Gastroesophageal sphincter (tissue), 4 donors: ENCODE measurements at regions not wholly inside any gene's neighbourhood (a gene's known extent, or its start where the extent isn't known, plus 50 kb on each side); places are given as distances from the start of the nearest gene placed in this dataset.

Experiments used
- ATAC-seq: fragments of 150-250 bp; one replicate; pipeline ENCODE4 v1.9.1; 2016; ENCODE audit warnings: mild to moderate bottlenecking, moderate library complexity
- H3K27ac ChIP-seq, 4 donors: fragments of 200-600 bp; sonication (generic) in 3 of 4; 1 replicate in 3 of 4; 2 replicates in 1 of 4; pipeline ENCODE4 v1.5.1; 2016 to 2019
- H3K27me3 ChIP-seq: fragments of 200-600 bp; sonication (generic); one replicate; pipeline ENCODE4 v1.5.1; 2019
- H3K36me3 ChIP-seq, 2 donors: fragments of 200-600 bp; sonication (generic); one replicate each; pipeline ENCODE4 v1.5.1; 2019; ENCODE audit warnings: control low read depth in 1 of 2
- H3K4me1 ChIP-seq, 3 donors: fragments of 200-600 bp; sonication (generic); 1 replicate in 2 of 3; 2 replicates in 1 of 3; pipeline ENCODE4 v1.5.1; 2016 to 2019; ENCODE audit warnings: control low read depth in 2 of 3
- H3K4me3 ChIP-seq, 2 donors: fragments of 200-600 bp; sonication (generic); one replicate each; pipeline ENCODE4 v1.5.1; 2019; ENCODE audit warnings: mild to moderate bottlenecking in 1 of 2, moderate library complexity in 1 of 2
- H3K9me3 ChIP-seq, 3 donors: fragments of 200-600 bp; sonication (generic); one replicate each; pipeline ENCODE4 v1.5.1; 2017 to 2019; ENCODE audit warnings: control low read depth in 2 of 3
- CTCF ChIP-seq, 4 experiments: fragments of 200-600 bp in 2 of 4; fragments of 450-650 bp in 2 of 4; sonication (generic) in 1 of 4; IDR thresholded peaks; one replicate each; pipeline ENCODE4 v1.5.1; 2017 to 2019; ENCODE audit warnings: antibody characterized with exemption in 4 of 4, mild to moderate bottlenecking in 2 of 4, moderate library complexity in 2 of 4
- EP300 ChIP-seq: sonication (generic); formaldehyde crosslinking; IDR thresholded peaks from one replicate; pipeline ENCODE4 v1.6.1; 2017; ENCODE audit warnings: antibody characterized with exemption, mild to moderate bottlenecking
- POLR2A ChIP-seq, 2 donors: fragments of 450-650 bp; IDR thresholded peaks; one replicate each; pipeline ENCODE4 v1.6.1; 2017; ENCODE audit warnings: antibody characterized with exemption in 2 of 2, mild to moderate bottlenecking in 2 of 2, moderate library complexity in 1 of 2
- POLR2AphosphoS5 ChIP-seq: sonication (generic); formaldehyde crosslinking; IDR thresholded peaks from one replicate; pipeline ENCODE4 v1.6.1; 2017; ENCODE audit warnings: antibody characterized with exemption
- WGBS, 2 donors: methylation state at CpG; one replicate each; pipeline ENCODE4 v1.1.5; 2018; ENCODE audit warnings: low coverage in 1 of 2; 5-methylcytosine and 5-hydroxymethylcytosine counted together

GRCh38 chr18:76584414-76585310, 89.6 kb upstream of the ZNF516 start:
- Histone ChIP-seq H3K27me3 (peaks cover 9% of the 10 kb centered on the region), H3K9me3 (no peaks in the 10 kb centered on the region), H3K36me3 (no peaks in the 10 kb centered on the region), H3K27ac (no peak overlapping the region), H3K4me3 (no peak overlapping the region), H3K4me1 (peaks cover 0 to 12% (median 0%) of the 10 kb centered on the region in 3 donors)
- WGBS, 2 donors: 77 to 78% methylated on average over 12 to 14 of the region's 18 CpGs
- ATAC-seq: no peak
- TF ChIP-seq POLR2AphosphoS5: no peak
- no peak for TF ChIP-seq POLR2A (IDR thresholded peaks at IDR 0.05)
- TF ChIP-seq CTCF (IDR thresholded peaks at IDR 0.05): no peak
- no peak for TF ChIP-seq EP300

GRCh38 chr18:76581261-76581660, 86.2 kb upstream of the ZNF516 start:
- Histone ChIP-seq H3K36me3 (no peaks in the 10 kb centered on the region), H3K4me1 (no peaks in the 10 kb centered on the region), H3K27ac (no peak overlapping the region), H3K4me3 (no peak overlapping the region), H3K9me3 (no peaks in the 10 kb centered on the region), H3K27me3 (peaks cover 20% of the 10 kb centered on the region)
- TF ChIP-seq CTCF (IDR thresholded peaks at IDR 0.05) (no peak), EP300 (no peak), POLR2AphosphoS5 (no peak), POLR2A (IDR thresholded peaks at IDR 0.05) (no peak)
- ATAC-seq: no peak
- 88 to 92% methylated on average over 2 to 3 of the region's 3 CpGs for WGBS, 2 donors

- H3K4me3 ChIP-seq: no peak overlapping the region
- no peak overlapping the region for H3K27ac ChIP-seq
- TF ChIP-seq POLR2AphosphoS5 (no peak), CTCF (IDR thresholded peaks at IDR 0.05) (no peak), EP300 (no peak), POLR2A (IDR thresholded peaks at IDR 0.05) (no peak)
- no peak for ATAC-seq
- 100% methylated on average over 1 to 9 of the region's 17 CpGs for WGBS, 2 donors
- no peaks in the 10 kb centered on the region for H3K4me1 ChIP-seq
- no peaks in the 10 kb centered on the region for H3K9me3 ChIP-seq
- peaks cover 20% of the 10 kb centered on the region for H3K27me3 ChIP-seq
- no peaks in the 10 kb centered on the region for H3K36me3 ChIP-seq
Observed at GRCh38 chr18:76580288-76580962, 85.4 kb upstream of the ZNF516 start.

GRCh38 chr18:76579301-76579695, 84.3 kb upstream of the ZNF516 start:
- peaks cover 20% of the 10 kb centered on the region for H3K27me3 ChIP-seq
- no peak for ATAC-seq
- H3K4me1 ChIP-seq: no peaks in the 10 kb centered on the region
- H3K36me3 ChIP-seq: no peaks in the 10 kb centered on the region
- no peak overlapping the region for H3K4me3 ChIP-seq
- no peaks in the 10 kb centered on the region for H3K9me3 ChIP-seq
- no peak overlapping the region for H3K27ac ChIP-seq
- 80% methylated on average over 3 of the region's 17 CpGs; no CpG with 5 or more reads in 1 of the 2 donors for WGBS, 2 donors
- no peak for TF ChIP-seq EP300

- H3K4me1 ChIP-seq: no peaks in the 10 kb centered on the region
- no peaks in the 10 kb centered on the region for H3K9me3 ChIP-seq
- peaks cover 20% of the 10 kb centered on the region for H3K27me3 ChIP-seq
- no peaks in the 10 kb centered on the region for H3K36me3 ChIP-seq
- TF ChIP-seq POLR2A (IDR thresholded peaks at IDR 0.05) (no peak), POLR2AphosphoS5 (no peak), CTCF (IDR thresholded peaks at IDR 0.05) (no peak)
- H3K27ac ChIP-seq: no peak overlapping the region
- 45 to 90% methylated on average over 2 to 11 of the region's 39 CpGs for WGBS, 2 donors
- no peak overlapping the region for H3K4me3 ChIP-seq
- ATAC-seq: peak; percentile 19
Observed at GRCh38 chr18:76578571-76579300, 83.7 kb upstream of the ZNF516 start.
